ENCODE measurements at regions not wholly inside any gene's neighbourhood (a gene's known extent, or its start where the extent isn't known, plus 50 kb on each side); places are given as distances from the start of the nearest gene placed in this dataset.
A peak's percentile ranks its signal among the peaks of the same experiment; 100 is the strongest.

GRCh38 chr7:51882412-51882811 is 565.8 kb upstream of the COBL start:
- H3K4me3 ChIP-seq (ENCODE audit: low read depth, low read length), result no peak overlapping the region
- TF ChIP-seq CTCF (IDR thresholded peaks at IDR 0.05; ENCODE audit: insufficient read depth, low read depth, low read length), result no peak
- no peak for DNase-seq (ENCODE audit: low read depth)

- TF ChIP-seq CTCF (IDR thresholded peaks at IDR 0.05; ENCODE audit: insufficient read depth, low read depth, low read length), result no peak
- no peak for DNase-seq (ENCODE audit: low read depth)
- H3K4me3 ChIP-seq (ENCODE audit: low read depth, low read length), result no peak overlapping the region
Observed at GRCh38 chr7:51881309-51881708, 564.7 kb upstream of the COBL start.

- no peak for DNase-seq (ENCODE audit: low read depth)
- H3K4me3 ChIP-seq (ENCODE audit: low read depth, low read length), result no peak overlapping the region
- no peak for TF ChIP-seq CTCF (IDR thresholded peaks at IDR 0.05; ENCODE audit: insufficient read depth, low read depth, low read length)
Observed at GRCh38 chr7:51878865-51879264, 562.3 kb upstream of the COBL start.

GRCh38 chr7:51869452-51869851 is 552.8 kb upstream of the COBL start:
- no peak for DNase-seq (ENCODE audit: low read depth)
- TF ChIP-seq CTCF (IDR thresholded peaks at IDR 0.05; ENCODE audit: insufficient read depth, low read depth, low read length), result no peak
- no peak overlapping the region for H3K4me3 ChIP-seq (ENCODE audit: low read depth, low read length)

GRCh38 chr7:51867117-51867516 is 550.5 kb upstream of the COBL start:
- no peak for DNase-seq (ENCODE audit: low read depth)
- no peak for TF ChIP-seq CTCF (IDR thresholded peaks at IDR 0.05; ENCODE audit: insufficient read depth, low read depth, low read length)

GRCh38 chr7:51860305-51860704 is 543.7 kb upstream of the COBL start:
- peak; percentile 15 for DNase-seq (ENCODE audit: low read depth)
- no peak for TF ChIP-seq CTCF (IDR thresholded peaks at IDR 0.05; ENCODE audit: insufficient read depth, low read depth, low read length)
- no peak overlapping the region for H3K4me3 ChIP-seq (ENCODE audit: low read depth, low read length)

More at GRCh38 chr7:51867117-51867516, 550.5 kb upstream of the COBL start:
- H3K4me3 ChIP-seq (ENCODE audit: low read depth, low read length), result no peak overlapping the region

- no peak for DNase-seq (ENCODE audit: low read depth)
- H3K4me3 ChIP-seq (ENCODE audit: low read depth, low read length), result no peak overlapping the region
- TF ChIP-seq CTCF (IDR thresholded peaks at IDR 0.05; ENCODE audit: insufficient read depth, low read depth, low read length), result no peak
Observed at GRCh38 chr7:51850126-51850525, 533.5 kb upstream of the COBL start.

Measured in fibroblast of villous mesenchyme (primary cell).